Cerebellar cortex (tissue), 1 donor: ENCODE measurements at regions not wholly inside any gene's neighbourhood (a gene's known extent, or its start where the extent isn't known, plus 50 kb on each side); places are given as distances from the start of the nearest gene placed in this dataset.

Source experiments
- DNase-seq: peaks from one replicate; pipeline ENCODE4 v3.0.0-alpha.2; 2015; ENCODE audit warnings: low spot score

DNA sequence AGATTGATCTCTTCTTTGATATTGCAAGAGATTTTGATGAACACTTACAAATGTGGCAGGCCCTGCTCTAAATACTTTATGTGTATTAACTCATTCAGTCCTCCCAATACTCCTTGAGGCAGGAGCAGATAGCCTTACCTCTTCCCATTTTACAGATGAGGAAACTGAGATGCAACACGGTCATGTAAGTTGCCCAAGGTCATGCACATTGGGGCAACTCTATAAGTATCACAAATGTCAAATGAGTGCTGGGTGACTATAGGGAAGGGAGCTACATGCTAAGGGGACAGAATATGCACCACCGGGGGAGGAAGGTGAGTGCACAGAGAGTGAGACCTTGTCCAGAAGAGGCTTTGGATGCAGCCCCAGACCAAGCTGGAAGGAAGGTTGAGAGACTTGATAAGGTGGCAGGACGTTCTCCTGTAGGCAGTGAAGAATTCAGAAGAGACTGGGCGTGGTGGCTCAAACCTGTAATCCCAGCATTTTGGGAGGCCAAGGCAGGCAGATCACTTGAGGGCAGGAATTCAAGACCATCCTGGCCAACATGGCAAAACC, 132.3 kb upstream of the PWP1 start:
- no peak for DNase-seq

DNA sequence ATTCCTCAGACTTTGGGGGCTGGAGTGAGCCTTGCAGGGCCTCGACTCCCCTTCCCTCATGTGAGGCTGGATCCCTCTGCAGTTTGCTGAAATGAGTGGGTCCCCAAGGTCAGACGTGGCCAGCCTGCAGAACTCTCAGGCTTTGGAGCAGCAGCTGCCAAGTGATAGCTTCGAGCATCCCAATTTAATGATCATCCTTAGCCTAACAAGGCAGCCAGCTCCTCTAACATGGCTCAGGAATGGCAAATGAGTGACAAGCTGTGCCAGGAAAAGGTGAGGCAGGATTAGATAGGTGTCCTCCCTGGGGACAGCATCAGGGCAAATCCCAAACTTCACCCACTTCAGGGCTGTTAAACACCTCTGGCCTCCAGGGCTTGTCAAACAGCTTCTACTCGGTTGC, 130.7 kb upstream of the PWP1 start:
- DNase-seq = no peak

DNA sequence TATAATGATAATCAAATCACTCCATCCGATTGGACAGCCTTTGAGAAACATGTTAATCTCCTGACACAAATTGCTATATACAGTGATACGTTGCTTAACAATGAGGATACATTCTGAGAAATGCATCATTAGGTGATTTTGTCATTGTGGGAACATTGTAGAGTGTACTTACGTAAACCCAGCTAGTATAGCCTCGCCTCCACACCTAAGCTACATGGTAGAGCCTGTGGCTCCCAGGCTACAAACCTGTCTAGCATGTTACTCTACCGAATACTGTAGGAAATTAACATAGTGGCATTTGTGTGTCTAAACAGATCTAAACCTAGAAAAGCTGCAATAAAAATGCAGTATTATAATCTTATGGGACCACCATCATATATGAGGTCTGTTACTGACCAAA, 128.6 kb upstream of the PWP1 start:
- DNase-seq = no peak

DNA sequence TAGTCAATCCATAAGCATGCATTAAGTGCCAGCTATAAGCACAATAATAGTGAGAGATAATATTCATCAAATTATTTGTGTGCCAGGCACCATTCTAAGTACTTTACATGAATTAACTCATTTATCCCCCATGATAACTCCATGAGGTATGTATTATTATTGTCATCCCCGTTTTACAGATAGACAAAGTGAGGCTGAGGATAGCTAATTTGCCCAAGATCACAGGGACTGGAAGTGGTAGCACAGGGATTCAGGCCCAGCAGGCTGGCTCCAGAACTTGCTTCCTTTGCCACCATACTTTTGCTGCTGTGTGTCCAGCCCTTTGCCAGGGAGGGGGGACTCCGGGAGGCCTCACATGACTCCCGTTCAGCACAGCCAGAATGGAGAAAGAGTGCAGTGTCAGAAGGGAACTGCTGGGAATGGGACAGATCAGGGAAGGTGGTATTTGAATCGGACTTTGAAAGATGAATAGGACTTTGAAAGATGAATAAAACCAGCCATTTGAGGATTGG, 128.0 kb upstream of the PWP1 start:
- no peak for DNase-seq

DNA sequence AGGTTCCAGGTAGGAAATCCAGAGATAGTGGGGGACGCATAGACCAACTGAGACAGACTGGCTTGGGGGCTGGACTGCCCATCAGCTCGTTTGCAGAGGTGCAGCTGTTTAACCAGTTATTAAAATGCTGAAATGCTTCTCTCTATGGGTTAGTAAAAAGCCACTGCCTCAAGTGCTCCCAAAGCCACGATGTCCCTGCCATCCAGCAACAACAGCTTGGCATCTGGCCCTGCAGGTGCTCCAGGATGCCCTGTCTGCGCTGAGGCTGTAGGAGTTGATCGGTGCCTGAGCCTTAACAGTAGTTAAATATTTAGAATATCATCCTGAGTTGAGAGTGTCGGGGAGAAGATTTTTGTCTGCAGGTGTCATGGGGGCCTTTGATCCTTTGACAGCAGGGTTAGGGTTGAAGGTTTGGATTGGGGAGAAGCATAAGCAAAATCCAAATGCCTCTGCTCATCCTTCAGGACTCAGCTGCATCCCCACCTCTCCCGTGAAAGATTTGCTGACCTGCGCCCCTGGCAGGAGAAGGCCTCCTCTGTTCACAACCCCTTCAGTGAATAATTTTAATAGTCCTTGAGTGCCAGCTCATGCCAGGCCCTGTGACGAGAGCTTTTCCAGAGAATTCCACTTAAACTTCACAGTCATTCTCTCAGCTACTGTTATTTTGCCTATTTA, 127.3 kb upstream of the PWP1 start:
- DNase-seq = no peak

DNA sequence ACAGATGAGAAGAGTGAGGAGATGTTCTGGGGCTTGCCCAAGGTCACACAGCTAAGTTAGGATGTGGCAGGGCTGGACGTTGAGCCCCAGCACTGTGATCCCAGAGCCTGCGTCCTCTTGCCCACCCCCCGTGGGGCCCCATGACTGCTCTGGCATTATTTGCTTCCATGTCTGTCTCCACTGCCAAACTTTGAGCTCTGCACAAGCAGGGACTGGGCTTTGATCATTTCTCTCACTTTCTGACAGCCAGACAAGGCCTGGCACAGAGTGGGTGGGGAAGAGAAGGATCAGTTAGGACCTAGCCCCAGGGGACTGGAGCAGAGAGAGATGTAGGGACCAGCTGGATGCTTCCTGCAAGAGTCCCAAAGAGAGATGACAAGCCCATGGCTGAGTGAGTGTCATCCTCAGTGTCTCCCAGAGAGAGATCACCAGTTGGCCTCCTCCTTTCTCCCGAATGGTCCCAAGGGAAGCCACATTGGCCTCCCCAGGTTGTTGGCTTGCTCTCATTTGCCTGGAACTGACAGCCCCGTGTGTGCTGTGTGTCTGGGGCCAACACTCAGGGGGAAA, 126.7 kb upstream of the PWP1 start:
- DNase-seq = no peak

DNA sequence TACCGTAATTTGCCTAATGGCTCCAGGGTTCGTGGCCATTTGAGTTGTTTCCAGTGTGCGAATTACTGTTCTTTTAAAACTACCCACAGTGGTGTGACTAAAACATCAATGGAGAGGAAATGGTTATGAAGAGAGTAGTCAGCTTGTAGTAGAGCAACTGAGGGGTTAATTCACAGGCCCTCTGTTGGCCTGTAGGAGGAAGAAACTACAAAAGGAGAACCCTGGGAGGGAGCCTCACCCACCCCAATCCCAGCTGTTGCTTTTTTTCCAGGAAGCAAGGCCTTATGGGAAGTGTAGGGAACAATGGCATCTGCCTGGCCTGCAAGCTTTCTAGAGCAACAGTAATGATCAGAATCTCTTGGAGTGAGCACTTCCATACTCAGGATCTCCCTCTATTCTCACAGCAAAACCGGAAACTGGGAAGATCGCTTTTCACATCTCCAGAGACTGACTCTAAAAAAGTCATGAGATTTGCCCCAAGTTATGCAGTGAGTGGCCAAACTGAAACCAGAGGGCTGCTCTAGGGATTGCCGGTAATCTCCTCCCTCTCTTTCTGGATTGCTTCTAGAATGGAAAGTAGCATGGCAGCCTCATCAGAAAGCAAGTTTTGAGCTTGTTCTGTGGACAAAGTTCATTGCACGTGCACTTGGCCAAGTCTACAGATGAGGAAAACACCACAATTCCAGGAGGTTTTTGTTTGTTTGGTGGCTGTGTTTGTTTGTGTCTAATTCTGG, 125.3 kb upstream of the PWP1 start:
- DNase-seq = no peak

DNA sequence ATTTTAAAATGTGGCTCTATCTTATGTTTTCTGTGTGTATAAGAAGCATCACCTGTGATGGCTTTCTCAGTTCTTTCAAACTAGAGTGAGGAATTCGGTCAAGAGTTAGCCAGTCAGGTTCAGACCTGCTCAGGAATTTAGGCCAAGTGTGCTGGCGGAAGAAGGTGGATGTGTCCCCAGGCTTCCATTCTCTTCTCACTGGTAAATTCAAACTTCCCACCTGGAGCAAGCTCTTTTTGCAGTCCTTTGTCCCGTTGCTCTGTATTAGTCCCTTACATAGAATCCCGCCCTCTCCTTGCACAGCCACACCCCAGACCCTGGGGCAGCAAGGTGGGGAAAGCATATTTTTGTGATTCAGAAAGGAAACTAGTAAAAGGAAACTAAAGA, 124.7 kb upstream of the PWP1 start:
- DNase-seq = no peak

DNA sequence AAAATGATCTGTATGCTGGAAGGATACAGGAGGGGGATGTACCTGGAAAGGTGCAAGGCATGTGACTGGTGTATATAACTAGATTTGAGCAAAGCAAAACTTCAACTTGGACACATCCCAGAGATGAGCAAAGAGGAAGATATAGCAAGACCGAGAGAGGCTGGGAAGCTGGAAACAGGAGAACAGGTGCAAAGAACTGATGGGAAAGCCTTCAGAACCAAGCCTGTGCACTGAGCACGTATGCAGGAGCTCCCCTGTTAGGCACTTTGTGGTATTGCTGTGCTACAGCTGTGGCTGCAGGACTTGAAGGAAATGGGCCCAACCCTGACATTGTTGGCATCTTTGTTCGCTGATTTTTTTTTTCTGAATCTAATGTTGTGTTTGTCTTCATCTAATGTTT, 120.7 kb upstream of the PWP1 start:
- peak; percentile 25 for DNase-seq

DNA sequence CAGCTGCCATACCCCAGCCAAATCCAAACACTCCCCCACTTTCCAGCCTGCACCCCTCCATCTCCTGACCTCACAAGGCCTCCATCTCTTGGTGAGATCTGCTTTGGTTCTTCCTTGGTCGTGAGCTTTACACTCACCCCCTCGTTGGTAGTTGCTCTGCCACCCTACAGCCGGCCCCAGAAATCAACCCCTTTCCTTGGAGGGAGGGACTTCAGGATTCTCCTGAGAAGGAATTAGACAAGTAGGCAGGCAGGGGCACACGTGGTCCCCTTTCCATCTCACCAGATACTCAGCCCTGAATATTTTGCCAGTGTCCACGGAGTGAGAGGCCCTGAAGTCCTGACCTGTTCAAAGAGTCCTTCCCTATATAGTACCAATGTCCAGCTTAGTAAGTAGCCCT, 120.0 kb upstream of the PWP1 start:
- no peak for DNase-seq

DNA sequence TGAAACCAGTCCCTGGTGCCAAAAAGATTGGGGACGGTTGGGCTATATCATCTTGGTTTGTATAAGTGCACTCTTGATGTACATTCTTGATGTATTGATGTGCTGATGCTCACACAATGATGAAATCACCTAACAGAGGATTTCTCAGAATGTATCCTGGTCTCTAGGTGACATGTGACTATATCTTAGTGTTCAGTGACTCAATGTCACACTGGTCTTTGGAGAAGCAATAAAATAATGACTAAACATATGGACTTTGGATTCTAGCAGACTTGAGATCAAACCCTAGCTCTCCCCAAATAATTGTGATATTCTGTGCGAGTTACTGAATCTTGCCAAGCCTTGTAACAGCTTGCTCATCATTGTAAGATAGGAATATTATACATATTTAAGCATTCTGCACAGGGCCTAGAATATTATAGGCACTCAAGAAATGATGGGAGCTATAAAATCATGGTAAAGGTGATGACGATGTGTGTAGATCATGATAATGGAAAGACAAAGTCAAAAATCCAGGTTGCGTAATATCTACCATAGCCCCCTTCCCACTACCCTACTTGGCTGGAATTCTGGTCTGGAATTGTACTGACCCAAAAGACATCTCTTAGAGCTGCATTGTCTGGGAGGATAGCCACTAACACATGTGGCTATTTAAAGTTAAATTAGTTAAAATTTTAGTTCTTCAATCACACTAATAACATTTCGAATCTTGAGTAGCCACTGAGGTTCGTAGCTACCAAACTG, 117.6 kb upstream of the PWP1 start:
- DNase-seq = no peak

DNA sequence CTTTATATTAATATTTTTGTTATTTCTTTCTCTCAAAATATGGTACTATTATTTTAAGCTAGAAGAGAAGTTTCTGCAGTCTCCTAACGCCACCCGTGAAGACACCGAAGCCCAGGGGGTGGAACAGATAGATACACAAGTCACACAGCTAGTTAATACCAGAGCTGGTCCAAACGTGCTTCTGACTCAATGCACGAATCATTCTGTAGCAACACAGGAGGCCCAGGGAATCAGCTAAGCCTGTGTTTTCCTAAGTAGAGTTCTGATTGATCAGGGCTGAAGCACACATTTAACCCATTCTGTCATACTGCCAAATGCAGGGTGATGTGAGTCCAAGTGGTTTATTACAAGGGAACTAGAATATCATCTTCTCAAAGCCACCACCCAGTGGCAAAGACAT, 116.9 kb upstream of the PWP1 start:
- DNase-seq = no peak

DNA sequence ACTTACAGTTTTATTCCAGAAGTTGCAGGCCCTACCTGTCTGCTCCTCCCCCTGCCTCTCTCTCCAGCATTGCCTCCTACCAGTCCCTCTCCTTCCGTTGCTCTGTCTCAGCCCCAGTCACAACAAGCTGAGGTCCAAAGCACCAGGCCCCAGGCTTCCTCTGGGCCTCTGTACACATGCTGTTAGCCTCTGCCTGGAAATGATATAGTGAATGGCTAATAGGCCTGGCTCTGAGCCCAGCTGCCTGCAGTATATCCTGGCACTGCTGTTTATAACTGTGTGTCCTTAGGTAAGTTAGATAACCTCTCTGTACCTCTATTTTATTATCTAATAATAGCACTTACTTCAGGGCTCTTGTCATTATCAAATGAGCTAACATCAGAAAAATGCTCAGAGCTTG, 114.9 kb upstream of the PWP1 start:
- no peak for DNase-seq

DNA sequence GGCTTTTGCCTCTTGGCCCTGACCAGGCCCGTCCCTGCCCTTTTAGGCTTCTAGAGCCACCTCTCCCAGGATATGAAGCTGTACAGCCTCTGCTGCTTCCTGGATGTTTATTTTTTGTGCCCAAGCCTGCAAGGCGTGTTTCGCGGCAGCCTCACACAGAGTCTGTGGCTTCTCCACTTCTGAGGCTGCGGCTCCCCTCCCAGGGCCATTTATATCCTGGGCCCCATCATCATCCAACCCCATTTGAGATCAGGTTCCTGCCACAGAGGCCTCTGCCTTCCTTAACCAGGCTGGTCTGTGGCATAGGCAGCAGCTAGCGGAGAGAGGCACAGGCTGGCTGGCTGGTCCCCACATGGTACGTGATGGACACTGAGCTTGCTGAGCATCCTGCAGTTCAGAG, 114.1 kb upstream of the PWP1 start:
- no peak for DNase-seq

DNA sequence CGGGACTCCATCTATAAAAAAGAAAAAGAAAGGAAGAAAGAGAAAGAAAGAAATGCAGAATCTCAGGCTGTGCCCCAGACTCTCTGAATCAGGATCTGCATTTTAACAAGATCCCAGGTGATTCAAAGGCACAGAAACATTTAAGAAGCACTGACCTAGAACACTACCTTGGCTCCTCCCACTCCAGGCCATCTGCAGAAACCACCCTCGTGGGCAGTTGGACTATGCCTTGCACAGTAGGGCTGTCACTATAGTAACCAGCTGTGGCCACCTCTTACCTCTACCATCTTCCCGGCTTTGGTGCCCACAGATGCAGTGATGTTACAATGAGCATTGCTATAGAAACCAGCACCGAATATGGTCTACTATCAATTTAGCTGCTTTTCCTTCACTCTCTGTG, 110.9 kb upstream of the PWP1 start:
- no peak for DNase-seq

DNA sequence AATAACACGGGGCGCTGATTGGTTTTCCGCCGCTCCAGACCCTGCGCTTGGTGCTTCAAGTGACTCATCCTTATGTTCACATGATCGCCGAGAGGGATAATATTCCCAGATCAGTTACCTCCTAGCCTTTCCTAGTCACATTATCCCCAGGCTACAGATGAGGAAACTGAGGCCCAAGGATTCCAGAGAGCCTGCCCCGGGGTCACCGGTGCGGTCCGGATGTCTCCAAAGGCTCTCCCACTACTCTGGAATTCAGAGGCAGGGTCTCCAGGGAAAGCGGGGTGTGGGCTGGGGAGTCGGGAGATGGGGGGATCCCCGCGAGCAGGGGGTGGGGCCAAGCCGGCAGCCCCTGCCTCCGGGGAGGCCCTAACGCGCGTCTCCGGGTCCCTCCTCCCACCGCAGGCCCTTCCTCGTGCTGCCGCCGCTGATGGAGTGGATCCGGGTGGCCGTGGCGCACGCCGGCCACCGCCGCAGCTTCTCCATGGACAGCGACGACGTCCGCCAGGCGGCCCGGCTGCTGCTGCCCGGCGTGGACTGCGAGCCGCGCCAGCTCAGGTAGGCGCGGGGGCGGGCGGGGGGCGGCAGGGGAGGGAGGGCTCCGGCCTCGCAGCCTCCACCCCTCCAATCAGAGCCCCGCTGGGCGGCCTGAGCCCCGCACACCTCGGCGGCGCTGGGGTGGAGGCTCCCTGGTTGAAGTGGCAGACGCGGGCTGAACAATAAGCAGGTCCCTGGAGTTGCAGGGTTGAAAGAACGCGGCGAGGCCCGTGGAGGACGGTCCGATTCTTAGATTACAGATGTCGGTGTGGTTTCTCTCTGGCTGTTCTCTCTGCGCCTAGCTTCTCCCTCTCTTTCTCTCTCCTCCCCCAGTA, 104.6 kb upstream of the PWP1 start:
- no peak for DNase-seq

DNA sequence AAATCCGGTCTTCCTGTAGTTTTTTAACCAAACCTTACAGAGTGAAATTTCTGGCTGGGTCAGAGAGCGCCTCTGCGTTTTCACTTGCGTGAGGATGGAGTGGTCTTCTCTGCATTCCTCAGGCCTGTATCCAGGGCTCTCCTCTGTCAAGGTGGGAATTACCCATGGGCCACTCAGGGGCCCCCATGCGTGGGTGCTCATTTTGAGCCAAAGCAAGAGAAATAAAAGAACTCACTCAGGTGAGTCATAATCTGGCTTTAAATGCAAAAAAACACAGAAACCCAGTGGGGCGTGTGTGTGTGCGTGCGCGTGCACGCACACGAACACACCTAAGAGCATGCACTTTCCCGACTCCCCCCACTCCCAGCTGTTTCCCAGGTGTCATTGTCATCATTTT, 104.0 kb upstream of the PWP1 start:
- DNase-seq = no peak

DNA sequence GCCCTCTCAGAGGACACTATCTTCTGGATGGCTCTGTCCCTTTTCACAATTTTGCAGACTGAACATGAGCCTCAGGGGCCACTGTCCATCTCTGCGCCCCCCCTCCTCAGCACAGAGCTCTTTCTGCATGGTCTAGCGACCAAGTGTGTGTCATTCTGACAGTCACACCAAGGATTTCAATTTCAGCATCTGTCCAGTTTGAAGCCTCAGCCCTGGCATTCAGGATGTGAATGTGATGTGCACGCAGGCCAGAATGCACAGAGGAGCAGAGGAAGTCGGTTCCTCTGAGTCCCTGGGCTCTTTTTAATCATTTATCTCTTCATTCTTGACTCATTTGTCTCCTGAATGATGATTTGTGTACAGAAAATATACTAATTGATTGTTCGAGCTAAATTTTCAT, 102.0 kb upstream of the PWP1 start:
- DNase-seq = no peak

DNA sequence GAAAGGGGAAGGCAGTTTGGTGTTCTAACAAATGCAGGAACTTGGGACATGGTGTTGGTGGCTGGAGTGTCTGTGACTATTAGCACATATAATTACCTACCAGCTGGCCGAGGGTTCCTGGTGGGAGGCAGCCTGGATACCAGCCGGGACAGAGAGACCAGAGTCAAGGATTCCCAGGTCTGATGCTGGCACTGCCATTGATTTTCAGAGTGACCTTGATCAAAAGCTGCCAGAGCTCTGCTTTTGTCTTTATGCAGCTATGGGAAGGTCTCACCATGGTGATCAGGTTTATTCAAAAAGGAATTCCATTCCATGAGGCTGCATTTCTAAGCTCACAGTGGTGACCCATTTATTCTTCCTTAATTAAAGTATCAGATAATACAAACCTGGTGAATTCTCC, 101.0 kb upstream of the PWP1 start:
- DNase-seq = no peak

DNA sequence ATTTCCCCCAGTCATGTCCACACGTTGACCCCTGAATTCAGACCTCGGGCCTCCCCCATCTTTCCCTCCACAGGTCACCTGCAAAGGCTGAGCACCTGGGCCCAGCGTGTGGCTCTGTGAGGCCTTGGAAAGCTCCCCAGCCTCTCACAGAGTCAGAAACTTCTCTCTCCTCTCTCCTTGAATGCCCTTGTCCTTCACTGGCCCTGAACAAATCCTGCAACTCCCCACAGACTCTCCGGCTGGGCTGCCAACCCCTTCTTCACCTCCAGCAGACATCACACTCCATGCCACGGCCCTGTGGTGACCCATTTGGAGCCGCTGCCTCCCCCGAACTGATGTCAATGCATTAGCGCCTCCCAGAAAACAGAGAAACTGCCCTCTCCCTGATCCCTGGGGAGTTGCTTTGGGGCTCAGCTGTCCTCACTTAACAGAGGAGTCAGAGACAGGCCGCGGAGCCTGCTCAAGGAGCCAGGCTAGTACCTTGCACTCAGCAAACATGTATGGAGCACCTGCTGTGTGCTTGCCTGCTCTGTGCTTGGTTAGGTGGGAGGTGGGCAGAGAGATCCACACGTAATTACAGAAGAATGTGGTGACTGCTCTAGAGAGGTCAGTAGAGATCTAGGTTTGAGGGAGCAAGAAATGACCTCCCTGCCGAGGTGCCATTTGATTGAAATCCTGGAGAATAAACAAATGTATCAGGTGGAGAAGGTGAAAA, 99.2 kb upstream of the PWP1 start:
- no peak for DNase-seq

DNA sequence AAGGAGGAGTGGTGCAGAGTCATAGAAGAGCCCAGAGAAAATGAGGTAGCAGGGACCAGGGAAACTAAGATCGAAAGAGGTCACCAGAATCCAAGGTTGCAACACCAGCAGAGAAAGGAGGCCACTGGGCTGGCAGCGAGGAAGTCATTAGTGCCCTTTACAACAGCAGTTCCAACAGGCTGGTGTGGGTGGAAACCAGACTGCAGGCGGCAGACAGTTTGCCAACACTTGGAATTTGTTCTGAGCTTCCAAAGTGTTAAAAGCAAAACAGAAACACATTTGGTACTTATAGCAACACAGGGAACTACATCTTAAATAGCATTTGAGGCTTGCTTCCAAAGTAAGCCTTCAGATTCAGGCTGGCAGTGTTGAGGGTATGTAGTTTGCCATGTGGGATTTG, 95.2 kb upstream of the PWP1 start:
- DNase-seq = no peak
